Inflammatory macrophage treated with lipopolysaccharide for 4 hours (primary cell): ENCODE measurements at regions not wholly inside any gene's neighbourhood (a gene's known extent, or its start where the extent isn't known, plus 50 kb on each side); places are given as distances from the start of the nearest gene placed in this dataset.
A peak's percentile ranks its signal among the peaks of the same experiment; 100 is the strongest.
"Not testable (repeated sequence)": the region's sequence is repeated elsewhere in the genome, so short reads cannot be mapped to it uniquely, and the experiment has no call there.

Source experiments
- DNase-seq: peaks from one replicate; pipeline ENCODE4 v3.0.0-alpha.2; 2020

GRCh38 chr9:63450836-63451235 lies 1834.2 kb downstream of the FOXD4L5 start:
- not testable (repeated sequence) for DNase-seq

- not testable (repeated sequence) for DNase-seq
Measured at GRCh38 chr9:63425123-63425522, 1859.9 kb downstream of the FOXD4L5 start.

GRCh38 chr9:63390897-63391296 lies 1894.1 kb downstream of the FOXD4L5 start:
- not testable (repeated sequence) for DNase-seq

- DNase-seq = not testable (repeated sequence)
Measured at GRCh38 chr9:63385479-63385878, 1899.5 kb downstream of the FOXD4L5 start.

- not testable (repeated sequence) for DNase-seq
Measured at GRCh38 chr9:63379864-63380263, 1905.1 kb downstream of the FOXD4L5 start.

GRCh38 chr9:63354219-63354618 lies 1930.8 kb downstream of the FOXD4L5 start:
- not testable (repeated sequence) for DNase-seq

- not testable (repeated sequence) for DNase-seq
Measured at GRCh38 chr9:63347347-63347746, 1937.7 kb downstream of the FOXD4L5 start.

GRCh38 chr9:63346310-63347048 lies 1938.5 kb downstream of the FOXD4L5 start:
- DNase-seq = peak; percentile 0

- not testable (repeated sequence) for DNase-seq
Measured at GRCh38 chr9:63344408-63344807, 1940.6 kb downstream of the FOXD4L5 start.

- not testable (repeated sequence) for DNase-seq
Measured at GRCh38 chr9:63342528-63342927, 1942.5 kb downstream of the FOXD4L5 start.

- DNase-seq = not testable (repeated sequence)
Measured at GRCh38 chr9:63337899-63338604, 1947.0 kb downstream of the FOXD4L5 start.

GRCh38 chr9:63335286-63335685 lies 1949.7 kb downstream of the FOXD4L5 start:
- DNase-seq = not testable (repeated sequence)

GRCh38 chr9:63334187-63334586 lies 1950.8 kb downstream of the FOXD4L5 start:
- not testable (repeated sequence) for DNase-seq

GRCh38 chr9:63333083-63333482 lies 1951.9 kb downstream of the FOXD4L5 start:
- not testable (repeated sequence) for DNase-seq

- not testable (repeated sequence) for DNase-seq
Measured at GRCh38 chr9:63328313-63328712, 1956.7 kb downstream of the FOXD4L5 start.

GRCh38 chr9:63327211-63327610 lies 1957.8 kb downstream of the FOXD4L5 start:
- DNase-seq = not testable (repeated sequence)

- not testable (repeated sequence) for DNase-seq
Measured at GRCh38 chr9:63326665-63327064, 1958.3 kb downstream of the FOXD4L5 start.

GRCh38 chr9:63325696-63326095 lies 1959.3 kb downstream of the FOXD4L5 start:
- not testable (repeated sequence) for DNase-seq

- not testable (repeated sequence) for DNase-seq
Measured at GRCh38 chr9:63318093-63318492, 1966.9 kb downstream of the FOXD4L5 start.

GRCh38 chr9:63315387-63315786 lies 1969.6 kb downstream of the FOXD4L5 start:
- not testable (repeated sequence) for DNase-seq

- DNase-seq = not testable (repeated sequence)
Measured at GRCh38 chr9:63296848-63297247, 1988.2 kb downstream of the FOXD4L5 start.

GRCh38 chr9:63296366-63296765 lies 1988.6 kb downstream of the FOXD4L5 start:
- not testable (repeated sequence) for DNase-seq

GRCh38 chr9:63289971-63290370 lies 1995.0 kb downstream of the FOXD4L5 start:
- not testable (repeated sequence) for DNase-seq
